ENCODE measurements at regions not wholly inside any gene's neighbourhood (a gene's known extent, or its start where the extent isn't known, plus 50 kb on each side); places are given as distances from the start of the nearest gene placed in this dataset.
A peak's percentile ranks its signal among the peaks of the same experiment; 100 is the strongest.

- no peak for DNase-seq (ENCODE audit: low read depth)
Measured at GRCh38 chr1:96292141-96292540, 429.4 kb upstream of the PTBP2 start.

GRCh38 chr1:96296991-96297390 lies 424.6 kb upstream of the PTBP2 start:
- DNase-seq (ENCODE audit: low read depth) = no peak

GRCh38 chr1:96306809-96307560 lies 414.6 kb upstream of the PTBP2 start:
- DNase-seq (ENCODE audit: low read depth) = peak; percentile 34

GRCh38 chr1:96308314-96308713 lies 413.3 kb upstream of the PTBP2 start:
- DNase-seq (ENCODE audit: low read depth) = no peak

GRCh38 chr1:96309783-96310182 lies 411.8 kb upstream of the PTBP2 start:
- DNase-seq (ENCODE audit: low read depth) = peak; percentile 88

GRCh38 chr1:96313216-96313615 lies 408.4 kb upstream of the PTBP2 start:
- DNase-seq (ENCODE audit: low read depth) = peak; percentile 86

GRCh38 chr1:96329121-96329520 lies 392.5 kb upstream of the PTBP2 start:
- peak; percentile 42 for DNase-seq (ENCODE audit: low read depth)

- no peak for DNase-seq (ENCODE audit: low read depth)
Measured at GRCh38 chr1:96331596-96331995, 390.0 kb upstream of the PTBP2 start.

GRCh38 chr1:96333522-96334235 lies 387.9 kb upstream of the PTBP2 start:
- DNase-seq (ENCODE audit: low read depth) = no peak

GRCh38 chr1:96334236-96334557 lies 387.4 kb upstream of the PTBP2 start:
- no peak for DNase-seq (ENCODE audit: low read depth)

- DNase-seq (ENCODE audit: low read depth) = no peak
Measured at GRCh38 chr1:96338622-96339021, 383.0 kb upstream of the PTBP2 start.

GRCh38 chr1:96340686-96341085 lies 380.9 kb upstream of the PTBP2 start:
- no peak for DNase-seq (ENCODE audit: low read depth)

- DNase-seq (ENCODE audit: low read depth) = no peak
Measured at GRCh38 chr1:96346719-96347118, 374.9 kb upstream of the PTBP2 start.

GRCh38 chr1:96349896-96350295 lies 371.7 kb upstream of the PTBP2 start:
- DNase-seq (ENCODE audit: low read depth) = no peak

- no peak for DNase-seq (ENCODE audit: low read depth)
Measured at GRCh38 chr1:96352733-96353132, 368.9 kb upstream of the PTBP2 start.

- DNase-seq (ENCODE audit: low read depth) = peak; percentile 27
Measured at GRCh38 chr1:96355521-96355920, 366.1 kb upstream of the PTBP2 start.

- no peak for DNase-seq (ENCODE audit: low read depth)
Measured at GRCh38 chr1:96355961-96356360, 365.6 kb upstream of the PTBP2 start.

- DNase-seq (ENCODE audit: low read depth) = no peak
Measured at GRCh38 chr1:96357141-96357765, 364.3 kb upstream of the PTBP2 start.

GRCh38 chr1:96358057-96358456 lies 363.5 kb upstream of the PTBP2 start:
- DNase-seq (ENCODE audit: low read depth) = no peak

- DNase-seq (ENCODE audit: low read depth) = no peak
Measured at GRCh38 chr1:96360036-96360795, 361.4 kb upstream of the PTBP2 start.

GRCh38 chr1:96361271-96361856 lies 360.2 kb upstream of the PTBP2 start:
- DNase-seq (ENCODE audit: low read depth) = no peak

GRCh38 chr1:96361961-96362360 lies 359.6 kb upstream of the PTBP2 start:
- peak; percentile 37 for DNase-seq (ENCODE audit: low read depth)

All from RPMI7951 (cell line).